MM.1S (cell line): ENCODE measurements at regions not wholly inside any gene's neighbourhood (a gene's known extent, or its start where the extent isn't known, plus 50 kb on each side); places are given as distances from the start of the nearest gene placed in this dataset.

ENCODE experiments used
- DNase-seq: peaks from one replicate; pipeline ENCODE4 v3.0.0-alpha.2; 2015
- H2AFZ ChIP-seq: fragments of 300-600 bp; sonication (generic); 2 replicates; pipeline ENCODE4 v1.6.0; 2016; ENCODE audit warnings: antibody characterized with exemption, low read length
- H3F3A ChIP-seq: fragments of 300-600 bp; sonication (generic); 2 replicates; pipeline ENCODE4 v1.6.1; 2016; ENCODE audit warnings: mild to moderate bottlenecking, antibody characterized with exemption, low read length, moderate library complexity, mixed read lengths; ENCODE audit not compliant: insufficient read depth
- H3K27ac ChIP-seq: fragments of 300-600 bp; sonication (generic); 2 replicates; pipeline ENCODE4 v1.5.1; 2016; ENCODE audit warnings: mild to moderate bottlenecking, low read length
- H3K27me3 ChIP-seq: fragments of 300-600 bp; sonication (generic); replicated peaks from 2 replicates; pipeline ENCODE4 v1.6.0; 2016; ENCODE audit warnings: low read length; ENCODE audit not compliant: insufficient read depth
- H3K36me3 ChIP-seq: fragments of 300-600 bp; sonication (generic); replicated peaks from 2 replicates; pipeline ENCODE4 v1.6.1; 2016; ENCODE audit warnings: mild to moderate bottlenecking, low read length, mixed read lengths; ENCODE audit not compliant: insufficient read depth
- H3K4me1 ChIP-seq: fragments of 300-600 bp; sonication (generic); 2 replicates; pipeline ENCODE4 v1.6.1; 2016; ENCODE audit warnings: low read length, mixed read lengths
- H3K4me2 ChIP-seq: fragments of 300-600 bp; sonication (generic); 2 replicates; pipeline ENCODE4 v1.6.0; 2016; ENCODE audit warnings: low read depth, low read length
- H3K4me3 ChIP-seq: fragments of 300-600 bp; sonication (generic); 2 replicates; pipeline ENCODE4 v1.5.1; 2016; ENCODE audit warnings: low read length, mixed read lengths
- H3K79me2 ChIP-seq: fragments of 300-600 bp; sonication (generic); 2 replicates; pipeline ENCODE4 v1.6.1; 2016; ENCODE audit warnings: mixed run types, low read length, mixed read lengths
- H3K9ac ChIP-seq: fragments of 300-600 bp; sonication (generic); 2 replicates; pipeline ENCODE4 v1.6.1; 2016; ENCODE audit warnings: low read length, mixed read lengths
- H3K9me2 ChIP-seq: fragments of 300-600 bp; sonication (generic); replicated peaks from 2 replicates; pipeline ENCODE4 v1.6.1; 2016; ENCODE audit warnings: mild to moderate bottlenecking, low read length, mixed read lengths; ENCODE audit not compliant: insufficient read depth
- H3K9me3 ChIP-seq: fragments of 300-600 bp; sonication (generic); replicated peaks from 2 replicates; pipeline ENCODE4 v1.6.1; 2016; ENCODE audit warnings: mild to moderate bottlenecking, low read length, mixed read lengths; ENCODE audit not compliant: insufficient read depth
- H4K20me1 ChIP-seq: fragments of 300-600 bp; sonication (generic); 2 replicates; pipeline ENCODE4 v1.6.1; 2016; ENCODE audit warnings: mild to moderate bottlenecking, low read length, moderate library complexity, mixed read lengths; ENCODE audit not compliant: insufficient read depth
- EZH2 ChIP-seq: fragments of 300-600 bp; sonication (generic); optimal IDR thresholded peaks from 2 replicates; pipeline ENCODE3; 2017; ENCODE audit warnings: low read depth, mild to moderate bottlenecking, antibody characterized with exemption, low read length, mixed read lengths
- EZH2phosphoT487 ChIP-seq: fragments of 300-600 bp; sonication (generic); IDR thresholded peaks from 2 replicates; pipeline ENCODE4 v1.6.1; 2018; ENCODE audit warnings: antibody characterized with exemption, low read length
- TF ChIP-seq, protein P1 (sequence below): fragments of 300-600 bp; sonication (generic); IDR thresholded peaks from 2 replicates; pipeline ENCODE4 v1.5.1; 2016; ENCODE audit warnings: antibody characterized with exemption, low read length, mixed read lengths

DNA sequence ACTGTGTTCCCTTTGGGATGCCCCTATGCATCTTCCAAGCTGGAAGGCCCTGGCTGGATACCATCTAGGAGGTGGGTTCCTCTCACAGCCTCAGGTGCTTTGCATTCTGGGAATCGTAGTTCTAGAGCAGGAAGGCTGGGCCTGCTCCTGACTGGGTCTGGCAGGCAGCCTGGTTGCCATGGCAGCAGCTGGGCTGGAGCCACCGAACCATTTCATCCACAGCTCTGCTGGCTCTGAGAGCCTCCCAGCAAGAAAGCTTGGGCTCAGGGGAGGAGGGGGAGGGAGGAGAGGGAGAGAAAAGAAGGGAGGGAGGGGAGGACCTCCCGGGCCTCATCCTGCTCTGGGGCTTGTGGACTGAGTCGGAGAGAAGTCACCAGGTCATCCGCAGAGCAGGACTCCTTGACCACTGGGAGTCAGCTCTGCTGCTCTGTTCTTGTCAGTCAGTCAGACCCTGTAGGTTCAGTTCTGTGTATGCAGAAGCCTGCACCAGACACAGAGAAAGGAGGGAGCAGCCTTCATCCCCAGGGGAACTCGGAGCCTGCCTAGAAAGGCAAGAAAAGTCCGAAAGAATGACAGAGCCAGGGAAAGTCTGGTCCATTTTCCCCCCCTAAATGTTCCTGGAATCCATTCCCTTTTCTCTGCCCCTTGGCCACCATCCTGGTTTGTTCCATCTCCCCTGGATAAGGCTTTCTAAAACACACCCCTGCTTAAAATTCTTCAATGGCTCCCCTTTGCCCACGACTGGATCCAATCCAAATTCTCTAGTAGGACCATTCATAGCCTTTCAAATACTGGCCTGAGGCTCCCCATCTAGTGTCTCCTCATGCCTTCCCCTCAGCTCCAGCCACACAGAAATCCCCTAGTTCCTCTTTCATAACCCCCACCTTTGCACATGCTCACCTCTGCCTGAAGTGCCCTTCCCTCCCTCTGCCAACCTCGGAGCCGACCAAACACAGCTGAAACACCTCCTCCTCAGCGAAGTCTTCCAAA is 65.4 kb upstream of the ARAP3 start:
- H3K4me1 ChIP-seq: no peaks in the 10 kb centered on the region
- H3K27me3 ChIP-seq: peaks cover 34% of the 10 kb centered on the region
- no peak overlapping the region for H3K9ac ChIP-seq
- H3K27ac ChIP-seq: no peak overlapping the region
- H4K20me1 ChIP-seq: no peaks in the 10 kb centered on the region
- H3K79me2 ChIP-seq: no peaks in the 10 kb centered on the region
- H3F3A ChIP-seq: no peaks in the 10 kb centered on the region
- TF ChIP-seq, protein P1, sequence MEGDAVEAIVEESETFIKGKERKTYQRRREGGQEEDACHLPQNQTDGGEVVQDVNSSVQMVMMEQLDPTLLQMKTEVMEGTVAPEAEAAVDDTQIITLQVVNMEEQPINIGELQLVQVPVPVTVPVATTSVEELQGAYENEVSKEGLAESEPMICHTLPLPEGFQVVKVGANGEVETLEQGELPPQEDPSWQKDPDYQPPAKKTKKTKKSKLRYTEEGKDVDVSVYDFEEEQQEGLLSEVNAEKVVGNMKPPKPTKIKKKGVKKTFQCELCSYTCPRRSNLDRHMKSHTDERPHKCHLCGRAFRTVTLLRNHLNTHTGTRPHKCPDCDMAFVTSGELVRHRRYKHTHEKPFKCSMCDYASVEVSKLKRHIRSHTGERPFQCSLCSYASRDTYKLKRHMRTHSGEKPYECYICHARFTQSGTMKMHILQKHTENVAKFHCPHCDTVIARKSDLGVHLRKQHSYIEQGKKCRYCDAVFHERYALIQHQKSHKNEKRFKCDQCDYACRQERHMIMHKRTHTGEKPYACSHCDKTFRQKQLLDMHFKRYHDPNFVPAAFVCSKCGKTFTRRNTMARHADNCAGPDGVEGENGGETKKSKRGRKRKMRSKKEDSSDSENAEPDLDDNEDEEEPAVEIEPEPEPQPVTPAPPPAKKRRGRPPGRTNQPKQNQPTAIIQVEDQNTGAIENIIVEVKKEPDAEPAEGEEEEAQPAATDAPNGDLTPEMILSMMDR: no peak
- TF ChIP-seq EZH2 (no peak), EZH2phosphoT487 (no peak)
- no peak overlapping the region for H2AFZ ChIP-seq
- no peak for DNase-seq
- no peak overlapping the region for H3K4me2 ChIP-seq
- no peaks in the 10 kb centered on the region for H3K36me3 ChIP-seq
- H3K9me2 ChIP-seq: no peaks in the 10 kb centered on the region
- no peaks in the 10 kb centered on the region for H3K9me3 ChIP-seq
- H3K4me3 ChIP-seq: no peak overlapping the region

DNA sequence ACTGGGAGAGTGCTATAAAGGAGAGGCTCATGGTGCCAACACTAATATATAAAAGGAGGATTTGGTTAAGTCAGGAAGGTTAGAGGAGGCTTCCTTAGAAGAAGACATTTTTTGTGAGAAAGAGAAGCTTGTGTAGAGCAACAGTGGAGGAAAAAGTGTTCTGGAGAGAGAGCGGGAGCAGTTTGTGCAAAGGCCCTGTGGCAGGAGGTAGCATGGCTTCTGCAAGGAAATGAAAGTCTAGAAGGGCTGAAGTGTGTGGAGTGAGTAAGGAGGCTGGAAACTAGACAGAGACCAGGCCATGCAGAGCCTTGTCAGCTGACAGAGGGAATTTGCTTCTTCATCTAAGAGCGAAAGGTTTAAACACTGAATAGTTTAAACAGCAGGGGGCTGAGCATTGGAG is 64.4 kb upstream of the ARAP3 start:
- no peaks in the 10 kb centered on the region for H3F3A ChIP-seq
- no peak overlapping the region for H3K4me2 ChIP-seq
- H3K9ac ChIP-seq: no peak overlapping the region
- H3K9me3 ChIP-seq: no peaks in the 10 kb centered on the region
- H3K36me3 ChIP-seq: no peaks in the 10 kb centered on the region
- no peak overlapping the region for H2AFZ ChIP-seq
- H3K27me3 ChIP-seq: peaks cover 25% of the 10 kb centered on the region
- H3K27ac ChIP-seq: no peak overlapping the region
- no peaks in the 10 kb centered on the region for H3K79me2 ChIP-seq
- no peaks in the 10 kb centered on the region for H4K20me1 ChIP-seq
- no peak overlapping the region for H3K4me3 ChIP-seq
- no peak for TF ChIP-seq EZH2phosphoT487
- TF ChIP-seq, protein P1: no peak
- TF ChIP-seq EZH2: no peak
- no peak for DNase-seq
- no peaks in the 10 kb centered on the region for H3K4me1 ChIP-seq
- no peaks in the 10 kb centered on the region for H3K9me2 ChIP-seq

DNA sequence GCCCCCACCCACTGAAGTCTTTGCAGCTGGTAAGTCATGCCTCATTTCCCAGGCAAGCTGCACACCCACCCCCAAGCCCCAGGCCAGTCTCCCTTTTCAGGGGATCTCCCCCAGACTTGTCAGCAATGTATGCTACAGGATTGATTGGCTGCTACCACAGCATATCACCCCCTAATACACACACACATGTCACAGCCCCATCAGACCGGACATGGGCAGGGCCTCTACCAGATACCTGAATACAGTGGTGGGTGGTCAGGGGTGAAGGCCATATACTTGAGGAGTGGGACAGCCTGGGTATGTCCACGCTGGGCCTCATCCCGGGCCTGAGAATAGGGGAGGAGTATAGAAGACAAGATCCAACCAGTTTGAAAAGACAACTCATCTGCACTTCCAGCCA is 63.4 kb upstream of the ARAP3 start:
- TF ChIP-seq, protein P1: no peak
- TF ChIP-seq EZH2phosphoT487: no peak
- TF ChIP-seq EZH2: no peak
- Histone ChIP-seq H3K27me3 (peaks cover 18% of the 10 kb centered on the region), H3K36me3 (no peaks in the 10 kb centered on the region), H3K9ac (no peak overlapping the region), H3K9me3 (no peaks in the 10 kb centered on the region), H3K4me2 (no peak overlapping the region), H4K20me1 (no peaks in the 10 kb centered on the region), H3K9me2 (no peaks in the 10 kb centered on the region), H3K27ac (no peak overlapping the region), H2AFZ (no peak overlapping the region), H3K4me1 (no peaks in the 10 kb centered on the region), H3K4me3 (no peak overlapping the region), H3F3A (no peaks in the 10 kb centered on the region), H3K79me2 (no peaks in the 10 kb centered on the region)
- DNase-seq: no peak
